ENCODE measurements at regions not wholly inside any gene's neighbourhood (a gene's known extent, or its start where the extent isn't known, plus 50 kb on each side); places are given as distances from the start of the nearest gene placed in this dataset.

DNA sequence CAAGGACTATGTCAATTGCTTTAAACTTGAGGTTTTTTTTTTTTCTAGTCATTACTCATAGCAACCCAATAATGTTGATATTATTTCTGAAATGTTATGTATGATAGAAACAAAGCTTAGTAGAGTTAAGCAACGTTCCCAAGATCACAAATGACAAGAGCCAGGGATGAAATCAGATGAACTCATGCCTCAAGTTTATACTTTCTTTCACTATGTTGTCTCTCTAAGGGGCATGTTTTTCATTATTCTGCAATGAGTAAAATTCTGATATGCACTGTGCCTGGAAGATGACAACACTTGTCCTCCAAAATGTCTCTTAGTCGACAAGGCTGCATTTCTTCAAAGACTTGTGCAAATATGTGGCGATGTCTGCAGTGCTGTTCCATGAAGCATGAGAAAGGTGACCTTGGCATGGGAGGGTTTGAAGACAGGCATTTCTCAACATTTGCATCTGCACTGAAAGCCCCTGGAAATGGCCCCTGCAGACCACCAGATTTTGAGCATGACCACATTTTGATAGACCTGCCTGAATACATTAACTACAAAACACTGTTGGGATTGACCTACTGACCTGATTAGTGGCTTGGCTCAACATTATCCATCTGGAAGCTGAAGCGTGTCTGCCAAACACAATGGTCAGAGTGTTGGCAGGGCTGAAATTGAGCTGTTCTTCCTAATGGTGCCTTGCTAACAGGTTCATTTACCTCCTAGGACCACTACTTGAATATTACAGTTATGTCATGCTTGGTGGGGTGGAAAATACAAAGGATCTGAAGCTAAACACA is 1027.5 kb downstream of the CDH11 start:
- TF ChIP-seq CTCF (IDR thresholded peaks at IDR 0.05) (no peak), POLR2A (IDR thresholded peaks at IDR 0.05) (no peak)
